IMR-90 (cell line): ENCODE measurements at regions not wholly inside any gene's neighbourhood (a gene's known extent, or its start where the extent isn't known, plus 50 kb on each side); places are given as distances from the start of the nearest gene placed in this dataset.

Source experiments
- ATAC-seq: fragments of 200-7000 bp; cut with Tn5 transposase; 2 replicates; pipeline ENCODE4 v1.9.1; 2020; ENCODE audit warnings: low read depth, mild to moderate bottlenecking, moderate library complexity
- BruUV-seq: library from RNA; stranded (reverse); fragments of 400-500 nt; replicated peaks from 2 replicates; lab custom pipeline; 2021; lab: Mats Ljungman, UMichigan
- CTCF ChIA-PET: fragments of 300-600 bp; formaldehyde crosslinking; extraction: SDS; loops from one replicate; lab custom pipeline; 2021; ENCODE audit warnings: antibody characterized with exemption; lab: Yijun Ruan, JAX
- POLR2A ChIA-PET: fragments of 300-600 bp; sonication (Branson Sonifier 250); formaldehyde crosslinking; loops from one replicate; lab custom pipeline; 2022; ENCODE audit warnings: antibody characterized with exemption; ENCODE audit not compliant: unreplicated experiment; lab: Charles Lee
- DNase-seq: peaks from one replicate; pipeline ENCODE4 v3.0.0; 2013
- H2AFZ ChIP-seq: replicated peaks from 2 replicates; pipeline ENCODE3; 2013; ENCODE audit warnings: low read length, mild to moderate bottlenecking; ENCODE audit not compliant: poor library complexity
- H2AK5ac ChIP-seq: 2 replicates; pipeline ENCODE4 v1.6.1; 2013; ENCODE audit warnings: low read depth, low read length, inconsistent platforms
- H2AK9ac ChIP-seq: replicated peaks from 2 replicates; pipeline ENCODE3; 2013; ENCODE audit warnings: mild to moderate bottlenecking, low read depth, low read length, moderate library complexity; ENCODE audit not compliant: poor library complexity
- H2BK120ac ChIP-seq: 2 replicates; pipeline ENCODE4 v1.6.1; 2013; ENCODE audit warnings: low read depth, low read length, inconsistent platforms
- H2BK15ac ChIP-seq: 3 replicates; pipeline ENCODE4 v1.6.1; 2013; ENCODE audit warnings: low read depth, low read length, inconsistent platforms
- H2BK20ac ChIP-seq: 2 replicates; pipeline ENCODE4 v1.6.1; 2013; ENCODE audit warnings: low read depth, mild to moderate bottlenecking, inconsistent platforms, low read length, moderate library complexity
- H2BK5ac ChIP-seq: 2 replicates; pipeline ENCODE4 v1.6.1; 2013; ENCODE audit warnings: mild to moderate bottlenecking, low read depth, low read length, inconsistent platforms; ENCODE audit not compliant: poor library complexity, severe bottlenecking
- H3K14ac ChIP-seq: replicated peaks from 2 replicates; pipeline ENCODE4 v1.6.1; 2013; ENCODE audit warnings: low read depth, low read length, inconsistent platforms
- H3K18ac ChIP-seq: 2 replicates; pipeline ENCODE4 v1.6.1; 2013; ENCODE audit warnings: low read depth, low read length, control low read depth
- H3K23ac ChIP-seq: 2 replicates; pipeline ENCODE4 v1.6.1; 2013; ENCODE audit warnings: low read depth, low read length, inconsistent platforms
- H3K27ac ChIP-seq: 2 replicates; pipeline ENCODE4 v1.5.1; 2013; ENCODE audit warnings: mild to moderate bottlenecking, control low read depth, low read length; ENCODE audit not compliant: insufficient read depth
- H3K27me3 ChIP-seq: 2 replicates; pipeline ENCODE4 v1.6.1; 2013; ENCODE audit warnings: low read length; ENCODE audit not compliant: control insufficient read depth, insufficient read depth
- H3K36me3 ChIP-seq: 2 replicates; pipeline ENCODE4 v1.6.1; 2013; ENCODE audit warnings: low read length, mixed read lengths; ENCODE audit not compliant: control insufficient read depth, insufficient read depth
- H3K4ac ChIP-seq: 2 replicates; pipeline ENCODE4 v1.6.1; 2013; ENCODE audit warnings: low read depth, low read length, inconsistent platforms
- H3K4me1 ChIP-seq: 2 replicates; pipeline ENCODE4 v1.6.1; 2013; ENCODE audit warnings: low read length, mixed read lengths; ENCODE audit not compliant: control insufficient read depth, insufficient read depth
- H3K4me2 ChIP-seq: 2 replicates; pipeline ENCODE4 v1.6.1; 2013; ENCODE audit warnings: low read depth, mild to moderate bottlenecking, control low read depth, low read length, moderate library complexity
- H3K4me3 ChIP-seq: 2 replicates; pipeline ENCODE4 v1.5.1; 2013; ENCODE audit warnings: low read depth, mild to moderate bottlenecking, control low read depth, low read length, moderate library complexity; ENCODE audit not compliant: insufficient read depth
- H3K56ac ChIP-seq: 2 replicates; pipeline ENCODE4 v1.6.1; 2013; ENCODE audit warnings: low read length, inconsistent platforms; ENCODE audit not compliant: insufficient read depth; ENCODE audit errors: extremely low read depth
- H3K79me1 ChIP-seq, 2 experiments: 2 replicates each; pipeline ENCODE4 v1.6.1; 2013; ENCODE audit warnings: low read length in 2 of 2, inconsistent platforms in 1 of 2, low read depth in 1 of 2
- H3K9ac ChIP-seq: 2 replicates; pipeline ENCODE4 v1.6.1; 2013; ENCODE audit warnings: low read depth, low read length, control low read depth
- H3K9me1 ChIP-seq: 2 replicates; pipeline ENCODE4 v1.6.1; 2013; ENCODE audit warnings: low read length, inconsistent platforms; ENCODE audit not compliant: insufficient read depth
- H3K9me3 ChIP-seq: 2 replicates; pipeline ENCODE4 v1.6.1; 2013; ENCODE audit warnings: low read length; ENCODE audit not compliant: control insufficient read depth, insufficient read depth
- H4K20me1 ChIP-seq: 2 replicates; pipeline ENCODE4 v1.6.1; 2013; ENCODE audit warnings: low read length, inconsistent platforms; ENCODE audit not compliant: insufficient read depth
- H4K5ac ChIP-seq: 2 replicates; pipeline ENCODE4 v1.6.1; 2013; ENCODE audit warnings: mild to moderate bottlenecking, low read depth, low read length, control low read depth
- H4K8ac ChIP-seq, 2 experiments: 2 replicates each; pipeline ENCODE4 v1.6.1; 2013; ENCODE audit warnings: low read depth in 2 of 2, low read length in 2 of 2, control low read depth in 1 of 2, inconsistent platforms in 1 of 2
- H4K91ac ChIP-seq: 2 replicates; pipeline ENCODE4 v1.6.1; 2013; ENCODE audit warnings: low read depth, low read length, inconsistent platforms; ENCODE audit not compliant: insufficient read depth
- BHLHE40 ChIP-seq: fragments of 150-350 bp; IDR thresholded peaks from 2 replicates; pipeline ENCODE4 v1.6.1; 2016; ENCODE audit warnings: mild to moderate bottlenecking, low read depth, low read length
- CEBPB ChIP-seq: IDR thresholded peaks from 2 replicates; pipeline ENCODE4 v1.6.1; 2012; ENCODE audit warnings: low read depth, low read length, improper control_type of control experiment
- CHD1 ChIP-seq: IDR thresholded peaks from 2 replicates; pipeline ENCODE4 v1.6.1; 2012; ENCODE audit warnings: low read depth, low read length, improper control_type of control experiment
- FOS ChIP-seq: fragments of 150-350 bp; IDR thresholded peaks from 2 replicates; pipeline ENCODE4 v1.6.1; 2016; ENCODE audit warnings: low read depth, low read length
- MAFK ChIP-seq: IDR thresholded peaks from 2 replicates; pipeline ENCODE4 v1.6.1; 2012; ENCODE audit warnings: low read depth, low read length, improper control_type of control experiment
- MAZ ChIP-seq: IDR thresholded peaks from 2 replicates; pipeline ENCODE4 v1.6.1; 2012; ENCODE audit warnings: low read depth, mild to moderate bottlenecking, low read length, improper control_type of control experiment, moderate library complexity, borderline replicate concordance
- MXI1 ChIP-seq: IDR thresholded peaks from 2 replicates; pipeline ENCODE4 v1.6.1; 2012; ENCODE audit warnings: low read depth, mild to moderate bottlenecking, low read length, moderate library complexity, borderline replicate concordance
- NFE2L2 ChIP-seq: fragments of 150-350 bp; IDR thresholded peaks from 2 replicates; pipeline ENCODE4 v1.6.1; 2016; ENCODE audit warnings: low read depth, mild to moderate bottlenecking, low read length
- POLR2A ChIP-seq: IDR thresholded peaks from 2 replicates; pipeline ENCODE4 v1.6.1; 2012; ENCODE audit warnings: mild to moderate bottlenecking, low read depth, low read length
- RAD21 ChIP-seq: IDR thresholded peaks from 2 replicates; pipeline ENCODE4 v1.6.1; 2012; ENCODE audit warnings: low read length, improper control_type of control experiment
- RCOR1 ChIP-seq: IDR thresholded peaks from 2 replicates; pipeline ENCODE4 v1.6.1; 2012; ENCODE audit warnings: mild to moderate bottlenecking, low read length, improper control_type of control experiment; ENCODE audit not compliant: insufficient replicate concordance
- RFX5 ChIP-seq: IDR thresholded peaks from 2 replicates; pipeline ENCODE4 v1.8.0; 2012; ENCODE audit warnings: low read depth, mild to moderate bottlenecking, low read length, moderate library complexity
- SMC3 ChIP-seq: fragments of 150-350 bp; IDR thresholded peaks from 2 replicates; pipeline ENCODE4 v1.6.1; 2016; ENCODE audit warnings: low read depth, mild to moderate bottlenecking, antibody characterized with exemption, low read length, moderate library complexity
- WGBS, 2 experiments: methylation state at CpG; one replicate each; pipeline versions ENCODE4 v1.1.5 to v1.1.7; 2013; ENCODE audit warnings: missing lambda C conversion rate in 2 of 2; ENCODE audit not compliant: insufficient read length in 1 of 2; ENCODE audit errors: extremely low coverage in 2 of 2; 5-methylcytosine and 5-hydroxymethylcytosine counted together
- dilution Hi-C: fragments of 300-500 bp; cut with HindIII; formaldehyde crosslinking; loops from one replicate; pipeline ENCODE4 v1.14.3; 2018; ENCODE audit warnings: low sequenced_read_pairs; ENCODE audit not compliant: unreplicated experiment
- in situ Hi-C: fragments of 300-500 bp; cut with MboI; formaldehyde crosslinking; loops from 3 replicates; pipeline ENCODE4 v1.14.3; 2019; ENCODE audit warnings: low sequenced_read_pairs, inconsistent platforms, mixed read lengths
- intact Hi-C: fragments of 100-400 bp; cut with micrococcal nuclease; formaldehyde crosslinking; loops from 2 replicates; pipeline ENCODE4 v1.10.0; 2022
- TF ChIP-seq, protein P1 (sequence below): fragments of 150-350 bp; IDR thresholded peaks from 2 replicates; pipeline ENCODE4 v1.6.1; 2016; ENCODE audit warnings: low read depth, mild to moderate bottlenecking, low read length, moderate library complexity, borderline replicate concordance
- TF ChIP-seq, protein P2 (sequence below): fragments of 150-350 bp; IDR thresholded peaks from 2 replicates; pipeline ENCODE4 v1.6.1; 2017; ENCODE audit warnings: mild to moderate bottlenecking, antibody characterized with exemption, low read length, low read depth
- TF ChIP-seq, protein P3 (sequence below): conservative IDR thresholded peaks from 2 replicates; pipeline ENCODE4 v1.5.1; 2012; ENCODE audit warnings: mild to moderate bottlenecking, low read depth, low read length, improper control_type of control experiment

DNA sequence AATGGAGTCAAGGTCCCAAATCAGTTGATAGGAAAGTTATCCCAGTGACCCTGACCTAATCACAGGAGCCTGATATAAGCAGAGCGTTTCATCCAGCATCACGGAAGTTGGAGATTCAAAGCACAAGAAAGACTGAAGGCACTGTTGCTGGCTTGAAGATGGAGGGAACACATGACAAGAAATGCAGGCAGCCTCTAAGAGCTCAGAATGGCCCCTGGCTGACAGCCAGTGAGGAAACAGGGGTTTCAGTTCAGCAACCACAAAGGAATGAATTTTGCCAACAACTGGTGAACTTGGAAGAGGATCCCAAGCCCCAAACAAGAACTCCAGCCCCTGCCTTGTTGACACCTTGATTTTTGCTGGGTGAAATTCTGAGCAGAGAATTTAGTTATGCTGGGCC, 778.5 kb downstream of the MAFB start:
- Histone ChIP-seq H2BK120ac (no peak overlapping the region), H2AFZ (no peak overlapping the region), H3K4me2 (no peak overlapping the region), H3K14ac (no peak overlapping the region), H3K27me3 (no peaks in the 10 kb centered on the region), H2AK9ac (no peak overlapping the region), H3K56ac (no peak overlapping the region), H2AK5ac (no peak overlapping the region), H4K5ac (no peak overlapping the region), H3K79me1 (no peaks in the 10 kb centered on the region), H4K8ac (no peak overlapping the region), H3K18ac (no peak overlapping the region), H2BK5ac (no peak overlapping the region), H3K36me3 (no peaks in the 10 kb centered on the region), H2BK20ac (no peak overlapping the region), H3K4me3 (no peak overlapping the region), H3K4me1 (no peaks in the 10 kb centered on the region), H3K9me3 (no peaks in the 10 kb centered on the region), H3K9me1 (no peaks in the 10 kb centered on the region), H3K4ac (no peak overlapping the region), H4K91ac (no peak overlapping the region), H3K23ac (no peak overlapping the region), H4K20me1 (no peaks in the 10 kb centered on the region), H3K9ac (no peak overlapping the region), H3K27ac (no peak overlapping the region), H2BK15ac (no peak overlapping the region)
- TF ChIP-seq RCOR1 (no peak), RFX5 (no peak), FOS (no peak), POLR2A (no peak), SMC3 (no peak), BHLHE40 (no peak), MXI1 (no peak), NFE2L2 (no peak), MAZ (no peak), CEBPB (no peak), RAD21 (no peak), MAFK (no peak), CHD1 (no peak)
- TF ChIP-seq, protein P1, sequence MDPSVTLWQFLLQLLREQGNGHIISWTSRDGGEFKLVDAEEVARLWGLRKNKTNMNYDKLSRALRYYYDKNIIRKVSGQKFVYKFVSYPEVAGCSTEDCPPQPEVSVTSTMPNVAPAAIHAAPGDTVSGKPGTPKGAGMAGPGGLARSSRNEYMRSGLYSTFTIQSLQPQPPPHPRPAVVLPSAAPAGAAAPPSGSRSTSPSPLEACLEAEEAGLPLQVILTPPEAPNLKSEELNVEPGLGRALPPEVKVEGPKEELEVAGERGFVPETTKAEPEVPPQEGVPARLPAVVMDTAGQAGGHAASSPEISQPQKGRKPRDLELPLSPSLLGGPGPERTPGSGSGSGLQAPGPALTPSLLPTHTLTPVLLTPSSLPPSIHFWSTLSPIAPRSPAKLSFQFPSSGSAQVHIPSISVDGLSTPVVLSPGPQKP: no peak
- TF ChIP-seq, protein P2, sequence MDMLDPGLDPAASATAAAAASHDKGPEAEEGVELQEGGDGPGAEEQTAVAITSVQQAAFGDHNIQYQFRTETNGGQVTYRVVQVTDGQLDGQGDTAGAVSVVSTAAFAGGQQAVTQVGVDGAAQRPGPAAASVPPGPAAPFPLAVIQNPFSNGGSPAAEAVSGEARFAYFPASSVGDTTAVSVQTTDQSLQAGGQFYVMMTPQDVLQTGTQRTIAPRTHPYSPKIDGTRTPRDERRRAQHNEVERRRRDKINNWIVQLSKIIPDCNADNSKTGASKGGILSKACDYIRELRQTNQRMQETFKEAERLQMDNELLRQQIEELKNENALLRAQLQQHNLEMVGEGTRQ: no peak
- TF ChIP-seq, protein P3, sequence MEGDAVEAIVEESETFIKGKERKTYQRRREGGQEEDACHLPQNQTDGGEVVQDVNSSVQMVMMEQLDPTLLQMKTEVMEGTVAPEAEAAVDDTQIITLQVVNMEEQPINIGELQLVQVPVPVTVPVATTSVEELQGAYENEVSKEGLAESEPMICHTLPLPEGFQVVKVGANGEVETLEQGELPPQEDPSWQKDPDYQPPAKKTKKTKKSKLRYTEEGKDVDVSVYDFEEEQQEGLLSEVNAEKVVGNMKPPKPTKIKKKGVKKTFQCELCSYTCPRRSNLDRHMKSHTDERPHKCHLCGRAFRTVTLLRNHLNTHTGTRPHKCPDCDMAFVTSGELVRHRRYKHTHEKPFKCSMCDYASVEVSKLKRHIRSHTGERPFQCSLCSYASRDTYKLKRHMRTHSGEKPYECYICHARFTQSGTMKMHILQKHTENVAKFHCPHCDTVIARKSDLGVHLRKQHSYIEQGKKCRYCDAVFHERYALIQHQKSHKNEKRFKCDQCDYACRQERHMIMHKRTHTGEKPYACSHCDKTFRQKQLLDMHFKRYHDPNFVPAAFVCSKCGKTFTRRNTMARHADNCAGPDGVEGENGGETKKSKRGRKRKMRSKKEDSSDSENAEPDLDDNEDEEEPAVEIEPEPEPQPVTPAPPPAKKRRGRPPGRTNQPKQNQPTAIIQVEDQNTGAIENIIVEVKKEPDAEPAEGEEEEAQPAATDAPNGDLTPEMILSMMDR: no peak
- CTCF ChIA-PET: no interaction called here
- no peak for DNase-seq
- in situ Hi-C loops: no loop called here
- no TSS peak for BruUV-seq
- ATAC-seq: no peak
- no CpG with 5 or more reads among the region's 2 CpGs for WGBS, 2 experiments
- POLR2A ChIA-PET: no interaction called here
- intact Hi-C loops: no loop called here
- dilution Hi-C loops: no loop called here
